OCI-LY1 (cell line): ENCODE measurements at regions not wholly inside any gene's neighbourhood (a gene's known extent, or its start where the extent isn't known, plus 50 kb on each side); places are given as distances from the start of the nearest gene placed in this dataset.

ENCODE experiments used
- EZH2 ChIP-seq: fragments of 200-600 bp; sonication (generic), shearing (Covaris generic); IDR thresholded peaks from 2 replicates; pipeline ENCODE4 v1.8.0; 2017; ENCODE audit warnings: borderline replicate concordance, mixed run types, mild to moderate bottlenecking, antibody characterized with exemption, low read length, moderate library complexity, mixed read lengths
- TF ChIP-seq, protein P1 (sequence below): fragments of 200-600 bp; sonication (generic), shearing (Covaris generic); IDR thresholded peaks from 2 replicates; pipeline ENCODE4 v1.5.1; 2017; ENCODE audit warnings: mild to moderate bottlenecking, antibody characterized with exemption, low read length, moderate library complexity, mixed read lengths

DNA sequence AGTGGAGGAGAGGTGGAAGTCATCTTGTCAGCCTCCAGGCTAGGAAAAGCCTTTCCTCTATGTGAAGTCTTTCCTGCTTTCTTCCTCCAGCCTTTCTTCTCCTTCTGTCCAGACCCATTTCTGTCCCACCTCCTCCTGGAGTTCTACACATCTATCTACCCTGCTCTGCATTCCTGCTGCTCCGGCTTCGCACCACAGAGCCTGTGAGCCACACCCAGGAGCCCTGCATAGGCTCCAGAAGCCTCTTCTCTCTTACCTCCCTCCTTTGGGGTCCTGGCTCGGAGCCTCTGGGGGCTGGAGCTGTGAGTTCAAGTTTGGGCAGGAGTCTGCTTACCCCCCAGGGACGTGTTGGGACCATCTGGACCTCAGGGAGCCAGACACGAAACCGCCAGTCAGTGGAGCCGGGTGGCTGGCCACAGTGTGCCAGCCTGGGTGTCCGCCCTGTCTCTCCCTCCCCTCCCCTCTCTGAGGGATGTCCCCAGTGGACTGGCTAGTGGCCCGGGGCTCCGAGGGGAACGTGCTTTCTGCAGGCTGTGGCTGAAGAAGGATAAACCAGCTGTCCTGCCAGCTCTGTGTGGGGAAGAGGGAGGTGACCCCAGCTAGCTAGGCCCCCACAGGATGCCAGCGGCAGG, 99.2 kb downstream of the VEGFA start:
- no peak for TF ChIP-seq EZH2
- TF ChIP-seq, protein P1, sequence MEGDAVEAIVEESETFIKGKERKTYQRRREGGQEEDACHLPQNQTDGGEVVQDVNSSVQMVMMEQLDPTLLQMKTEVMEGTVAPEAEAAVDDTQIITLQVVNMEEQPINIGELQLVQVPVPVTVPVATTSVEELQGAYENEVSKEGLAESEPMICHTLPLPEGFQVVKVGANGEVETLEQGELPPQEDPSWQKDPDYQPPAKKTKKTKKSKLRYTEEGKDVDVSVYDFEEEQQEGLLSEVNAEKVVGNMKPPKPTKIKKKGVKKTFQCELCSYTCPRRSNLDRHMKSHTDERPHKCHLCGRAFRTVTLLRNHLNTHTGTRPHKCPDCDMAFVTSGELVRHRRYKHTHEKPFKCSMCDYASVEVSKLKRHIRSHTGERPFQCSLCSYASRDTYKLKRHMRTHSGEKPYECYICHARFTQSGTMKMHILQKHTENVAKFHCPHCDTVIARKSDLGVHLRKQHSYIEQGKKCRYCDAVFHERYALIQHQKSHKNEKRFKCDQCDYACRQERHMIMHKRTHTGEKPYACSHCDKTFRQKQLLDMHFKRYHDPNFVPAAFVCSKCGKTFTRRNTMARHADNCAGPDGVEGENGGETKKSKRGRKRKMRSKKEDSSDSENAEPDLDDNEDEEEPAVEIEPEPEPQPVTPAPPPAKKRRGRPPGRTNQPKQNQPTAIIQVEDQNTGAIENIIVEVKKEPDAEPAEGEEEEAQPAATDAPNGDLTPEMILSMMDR = no peak
